ENCODE measurements at regions not wholly inside any gene's neighbourhood (a gene's known extent, or its start where the extent isn't known, plus 50 kb on each side); places are given as distances from the start of the nearest gene placed in this dataset.

DNA sequence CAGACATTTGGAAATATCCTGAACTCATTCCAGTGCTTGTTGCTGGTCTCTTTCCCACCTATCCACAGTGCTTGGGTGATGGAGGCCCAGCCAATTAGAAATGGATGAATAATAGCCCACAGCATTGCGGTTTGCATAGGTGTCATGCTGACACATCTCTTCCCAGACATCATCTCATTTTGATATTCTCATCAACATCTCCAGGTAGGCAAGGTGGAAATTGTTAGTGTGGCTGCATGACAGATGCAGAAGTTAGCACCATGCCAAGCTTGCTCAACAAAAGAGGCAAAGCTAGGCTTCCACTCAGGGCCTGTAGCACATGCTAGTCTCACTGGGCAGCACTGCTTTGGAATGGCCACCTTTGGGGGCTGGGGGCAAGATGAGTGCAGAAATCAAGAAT is 1118.9 kb downstream of the VRK1 start:
- H3K27me3 ChIP-seq: no peaks in the 10 kb centered on the region
- no peaks in the 10 kb centered on the region for H3K4me1 ChIP-seq
- no peaks in the 10 kb centered on the region for H3K9me3 ChIP-seq
- H3K36me3 ChIP-seq: no peaks in the 10 kb centered on the region
- H3K9ac ChIP-seq (ENCODE audit: low read depth in 2 of 2, low read length in 2 of 2): no peak overlapping the region
- DNase-seq: no peak
- H3K27ac ChIP-seq: no peak overlapping the region
- intact Hi-C loops (cut with DNase I): no loop called here
- H3K4me3 ChIP-seq: no peak overlapping the region
- TF ChIP-seq, protein P1, sequence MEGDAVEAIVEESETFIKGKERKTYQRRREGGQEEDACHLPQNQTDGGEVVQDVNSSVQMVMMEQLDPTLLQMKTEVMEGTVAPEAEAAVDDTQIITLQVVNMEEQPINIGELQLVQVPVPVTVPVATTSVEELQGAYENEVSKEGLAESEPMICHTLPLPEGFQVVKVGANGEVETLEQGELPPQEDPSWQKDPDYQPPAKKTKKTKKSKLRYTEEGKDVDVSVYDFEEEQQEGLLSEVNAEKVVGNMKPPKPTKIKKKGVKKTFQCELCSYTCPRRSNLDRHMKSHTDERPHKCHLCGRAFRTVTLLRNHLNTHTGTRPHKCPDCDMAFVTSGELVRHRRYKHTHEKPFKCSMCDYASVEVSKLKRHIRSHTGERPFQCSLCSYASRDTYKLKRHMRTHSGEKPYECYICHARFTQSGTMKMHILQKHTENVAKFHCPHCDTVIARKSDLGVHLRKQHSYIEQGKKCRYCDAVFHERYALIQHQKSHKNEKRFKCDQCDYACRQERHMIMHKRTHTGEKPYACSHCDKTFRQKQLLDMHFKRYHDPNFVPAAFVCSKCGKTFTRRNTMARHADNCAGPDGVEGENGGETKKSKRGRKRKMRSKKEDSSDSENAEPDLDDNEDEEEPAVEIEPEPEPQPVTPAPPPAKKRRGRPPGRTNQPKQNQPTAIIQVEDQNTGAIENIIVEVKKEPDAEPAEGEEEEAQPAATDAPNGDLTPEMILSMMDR (IDR thresholded peaks at IDR 0.05): no peak

DNA sequence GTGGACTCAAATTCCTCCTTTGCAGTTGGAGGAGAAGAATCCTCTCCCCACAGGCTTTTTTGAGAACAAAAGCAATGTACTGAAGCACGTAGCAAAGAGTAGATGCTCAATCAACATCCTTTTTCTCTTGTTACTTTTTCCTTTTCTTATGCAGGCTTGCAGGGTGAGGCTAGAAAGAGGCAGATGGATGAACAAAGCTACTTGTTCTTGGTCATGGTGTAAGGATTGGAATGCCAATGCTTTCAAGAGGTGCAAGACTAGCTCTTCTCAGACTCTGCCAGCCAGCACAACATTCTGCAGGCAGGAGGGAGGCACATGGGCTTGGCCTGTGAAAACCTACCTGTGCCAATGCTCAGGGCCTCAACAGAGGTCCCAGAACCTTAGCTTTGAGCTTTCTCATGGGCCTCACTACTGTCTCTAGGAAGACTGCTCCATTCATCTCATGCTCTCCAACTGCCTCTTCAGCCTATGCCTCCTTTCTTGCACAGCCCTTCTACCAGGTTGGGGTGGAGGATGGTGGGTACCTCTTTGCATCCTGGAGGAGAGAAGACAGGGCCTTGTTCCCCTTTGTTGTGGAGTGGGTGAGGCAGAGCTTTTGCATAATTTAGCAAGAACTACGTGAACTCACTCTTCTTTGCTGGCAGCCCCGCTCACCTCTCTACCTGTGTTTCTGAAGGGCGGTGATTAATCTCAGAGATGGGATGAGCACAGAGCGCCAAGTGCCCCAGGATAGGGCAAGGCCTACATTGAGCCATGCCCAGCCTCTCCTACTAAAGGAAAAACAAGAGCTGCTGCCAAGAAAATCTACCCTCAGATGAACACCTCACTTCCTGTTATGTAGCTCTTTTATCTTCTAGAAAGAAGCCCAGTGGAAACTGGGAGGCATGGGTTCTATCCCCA is 1119.7 kb downstream of the VRK1 start:
- Histone ChIP-seq H3K9ac (ENCODE audit: low read depth in 2 of 2, low read length in 2 of 2) (no peak overlapping the region), H3K4me1 (no peaks in the 10 kb centered on the region), H3K27me3 (no peaks in the 10 kb centered on the region), H3K27ac (no peak overlapping the region), H3K9me3 (no peaks in the 10 kb centered on the region), H3K4me3 (no peak overlapping the region), H3K36me3 (no peaks in the 10 kb centered on the region)
- intact Hi-C loops (cut with DNase I): no loop called here
- no peak for DNase-seq
- TF ChIP-seq, protein P1 (IDR thresholded peaks at IDR 0.05): no peak

DNA sequence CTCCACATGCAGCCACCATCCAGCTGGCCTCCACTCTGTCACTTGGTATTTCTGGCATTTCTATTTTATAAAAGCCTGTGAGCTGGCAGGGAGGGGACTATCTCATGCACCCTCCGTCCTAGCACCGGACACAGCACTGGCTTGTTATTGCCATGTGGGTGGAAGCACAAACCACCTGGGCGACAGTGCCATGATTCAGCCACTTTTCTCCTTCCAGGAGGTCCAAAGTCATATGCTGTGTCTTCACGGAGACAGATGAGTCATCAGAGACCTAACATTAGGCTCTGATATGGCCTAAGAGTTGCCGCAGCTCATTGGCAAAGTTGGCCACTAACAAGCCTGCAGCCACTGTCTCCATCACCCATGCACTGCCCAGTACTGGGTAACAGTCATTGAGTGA is 1123.0 kb downstream of the VRK1 start:
- intact Hi-C loops (cut with DNase I): no loop called here
- no peak overlapping the region for H3K4me3 ChIP-seq
- H3K36me3 ChIP-seq: no peaks in the 10 kb centered on the region
- DNase-seq: no peak
- no peaks in the 10 kb centered on the region for H3K9me3 ChIP-seq
- no peak overlapping the region for H3K27ac ChIP-seq
- TF ChIP-seq, protein P1 (IDR thresholded peaks at IDR 0.05): no peak
- no peaks in the 10 kb centered on the region for H3K27me3 ChIP-seq
- H3K4me1 ChIP-seq: no peaks in the 10 kb centered on the region
- H3K9ac ChIP-seq (ENCODE audit: low read depth in 2 of 2, low read length in 2 of 2): no peak overlapping the region

DNA sequence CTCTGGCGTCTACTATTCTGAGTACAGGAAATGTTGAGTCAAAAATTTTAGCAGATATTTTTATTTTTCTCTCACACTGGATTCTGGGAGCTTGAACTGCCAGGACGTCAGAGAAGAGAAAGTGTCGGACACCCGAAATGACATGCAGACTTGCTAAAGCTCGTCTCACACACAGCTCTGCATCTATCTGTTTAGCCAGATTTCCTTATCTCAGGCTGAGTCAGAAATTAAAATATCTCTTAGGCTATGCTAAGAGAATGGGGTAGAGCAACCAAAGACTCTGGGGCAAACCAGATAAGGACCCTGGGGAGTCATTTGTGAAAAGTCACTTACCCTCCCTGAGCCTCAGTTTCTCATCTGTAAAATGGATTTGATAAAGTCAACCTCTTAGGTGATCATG is 1124.1 kb downstream of the VRK1 start:
- Histone ChIP-seq H3K9me3 (no peaks in the 10 kb centered on the region), H3K27me3 (no peaks in the 10 kb centered on the region), H3K27ac (no peak overlapping the region), H3K4me1 (no peaks in the 10 kb centered on the region), H3K36me3 (no peaks in the 10 kb centered on the region), H3K4me3 (no peak overlapping the region), H3K9ac (ENCODE audit: low read depth in 2 of 2, low read length in 2 of 2) (no peak overlapping the region)
- intact Hi-C loops (cut with DNase I): no loop called here
- TF ChIP-seq, protein P1 (IDR thresholded peaks at IDR 0.05): no peak
- no peak for DNase-seq

DNA sequence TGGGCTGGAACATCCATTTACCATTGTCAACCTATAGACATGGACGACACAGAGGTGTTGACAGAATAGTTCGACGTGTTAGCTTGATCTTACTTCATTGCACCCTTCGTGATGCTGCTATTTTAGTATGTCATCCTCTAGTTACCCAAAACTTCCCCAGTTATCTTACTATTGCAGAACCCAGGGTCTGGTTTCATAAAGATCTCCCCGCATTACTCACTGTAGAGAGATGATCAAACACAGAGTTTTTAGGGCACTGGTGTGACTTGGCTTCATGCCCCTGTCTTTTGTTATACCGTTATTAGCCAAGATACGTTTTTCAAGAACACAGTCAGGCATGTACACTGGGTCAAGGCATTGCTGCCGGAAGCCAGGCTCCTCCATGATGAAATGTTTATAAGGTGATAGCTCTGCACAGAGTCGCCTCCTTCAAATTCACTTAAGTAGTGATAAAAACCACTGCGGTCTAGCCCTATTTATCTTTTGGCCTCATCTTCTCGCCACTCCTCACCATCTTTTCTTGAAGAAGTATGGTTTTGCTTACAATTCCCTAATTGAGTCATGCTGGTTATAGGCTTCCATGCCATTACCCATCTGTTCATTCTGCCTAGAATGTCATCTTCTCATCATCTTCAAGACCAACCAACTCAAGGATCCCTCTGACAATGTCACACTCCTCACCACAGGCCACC is 1127.9 kb downstream of the VRK1 start:
- TF ChIP-seq, protein P1 (IDR thresholded peaks at IDR 0.05): no peak
- intact Hi-C loops (cut with DNase I): no loop called here
- Histone ChIP-seq H3K9ac (ENCODE audit: low read depth in 2 of 2, low read length in 2 of 2) (no peak overlapping the region), H3K4me1 (no peaks in the 10 kb centered on the region), H3K27ac (no peak overlapping the region), H3K27me3 (no peaks in the 10 kb centered on the region), H3K4me3 (no peak overlapping the region), H3K36me3 (no peaks in the 10 kb centered on the region), H3K9me3 (no peaks in the 10 kb centered on the region)
- DNase-seq: no peak

Measured in colonic mucosa (tissue), 4 donors.